HepG2 (cell line): ENCODE measurements at regions not wholly inside any gene's neighbourhood (a gene's known extent, or its start where the extent isn't known, plus 50 kb on each side); places are given as distances from the start of the nearest gene placed in this dataset.

Source experiments
- ATAC-seq: fragments of 200-7000 bp; cut with Tn5 transposase; 3 replicates; pipeline ENCODE4 v1.9.1; 2020; ENCODE audit warnings: mild to moderate bottlenecking, moderate library complexity
- BruUV-seq: library from RNA; stranded (reverse); fragments of 400-500 nt; replicated peaks from 2 replicates; lab custom pipeline; 2021; lab: Mats Ljungman, UMichigan
- CTCF ChIA-PET: fragments of 300-600 bp; formaldehyde crosslinking; extraction: SDS; loops from one replicate; lab custom pipeline; 2021; ENCODE audit warnings: low total read pairs, inconsistent platforms, low intra/inter-chr PET ratio; lab: Yijun Ruan, JAX
- POLR2A ChIA-PET: fragments of 350-600 bp; sonication (Branson Sonifier 250); formaldehyde crosslinking; loops from one replicate; lab custom pipeline; 2020; ENCODE audit warnings: antibody characterized with exemption, inconsistent platforms; lab: Yijun Ruan, JAX
- DNase-seq: peaks from one replicate; pipeline ENCODE4 v3.0.0-alpha.2; 2015; ENCODE audit warnings: low spot score
- FAIRE-seq: peaks from 3 replicates; lab custom pipeline; 2011; peaks lifted over from hg19 to GRCh38; lab: Jason Lieb, UNC
- H2AFZ ChIP-seq: one replicate; pipeline ENCODE4 v1.6.1; 2011; ENCODE audit warnings: low read length, inconsistent platforms
- H3K27ac ChIP-seq: fragments of 300-600 bp; 3 replicates; pipeline ENCODE4 v1.8.0; 2011; ENCODE audit warnings: mixed run types, mild to moderate bottlenecking, mixed read lengths, low read length, inconsistent platforms; ENCODE audit not compliant: insufficient read depth; ENCODE audit errors: extremely low read length
- H3K27me3 ChIP-seq, 2 experiments: fragments of 200-600 bp in 1 of 2; 2 replicates in 1 of 2; 3 replicates in 1 of 2; pipeline versions ENCODE4 v1.6.0 to v1.8.0; 2011; ENCODE audit warnings: low read length in 2 of 2, mild to moderate bottlenecking in 2 of 2, moderate library complexity in 2 of 2, inconsistent platforms in 1 of 2; ENCODE audit not compliant: insufficient read depth in 2 of 2, control insufficient read depth in 1 of 2
- H3K36me3 ChIP-seq, 2 experiments: fragments of 200-600 bp in 1 of 2; replicated peaks in 1 of 2; 2 replicates in 1 of 2; 3 replicates in 1 of 2; pipeline versions ENCODE4 v1.5.1 to v1.8.0; 2011; ENCODE audit warnings: low read length in 2 of 2, inconsistent platforms in 1 of 2; ENCODE audit not compliant: insufficient read depth in 2 of 2, control insufficient read depth in 1 of 2
- H3K4me1 ChIP-seq: 2 replicates; pipeline ENCODE4 v1.5.1; 2012; ENCODE audit warnings: low read length, inconsistent platforms; ENCODE audit not compliant: insufficient read depth
- H3K4me2 ChIP-seq: 2 replicates; pipeline ENCODE4 v1.6.0; 2011; ENCODE audit warnings: low read depth, low read length, inconsistent platforms
- H3K4me3 ChIP-seq, 3 experiments: fragments of 200-600 bp in 1 of 3; sonication (generic), shearing (Covaris generic) in 1 of 3; replicated peaks in 1 of 3; 2 replicates each; pipeline ENCODE4 v1.5.1; 2011 to 2016; ENCODE audit warnings: low read length in 3 of 3, inconsistent platforms in 2 of 3, low read depth in 2 of 3, mild to moderate bottlenecking in 2 of 3, control low read depth in 1 of 3, mixed read lengths in 1 of 3; ENCODE audit not compliant: insufficient read depth in 1 of 3
- H3K79me2 ChIP-seq: one replicate; pipeline ENCODE4 v1.6.1; 2011; ENCODE audit warnings: low read length, inconsistent platforms; ENCODE audit not compliant: insufficient read depth
- H3K9ac ChIP-seq: 2 replicates; pipeline ENCODE4 v1.6.0; 2011; ENCODE audit warnings: mild to moderate bottlenecking, low read depth, low read length, inconsistent platforms; ENCODE audit not compliant: insufficient read depth
- H3K9me3 ChIP-seq: 2 replicates; pipeline ENCODE4 v1.5.1; 2012; ENCODE audit warnings: mild to moderate bottlenecking, low read length
- H4K20me1 ChIP-seq: 2 replicates; pipeline ENCODE4 v1.6.0; 2011; ENCODE audit warnings: inconsistent platforms, mild to moderate bottlenecking, low read length, moderate library complexity; ENCODE audit not compliant: insufficient read depth
- HBP1 ChIP-seq: IDR thresholded peaks from 2 replicates; pipeline ENCODE4 v1.6.1; 2016; ENCODE audit warnings: low read depth, control low read depth
- MXD1 ChIP-seq: sonication (generic); formaldehyde crosslinking; IDR thresholded peaks from 2 replicates; pipeline ENCODE4 v1.4.0; 2020; ENCODE audit warnings: mild to moderate bottlenecking, missing genetic modification reagents
- PRDM4 ChIP-seq: sonication (generic); formaldehyde crosslinking; IDR thresholded peaks from 2 replicates; pipeline ENCODE4 v1.9.0; 2021; ENCODE audit warnings: missing genetic modification reagents, borderline replicate concordance
- REL ChIP-seq: sonication (generic); formaldehyde crosslinking; conservative IDR thresholded peaks from 2 replicates; pipeline ENCODE4 v1.8.0; 2022; ENCODE audit warnings: mild to moderate bottlenecking, missing genetic modification reagents, moderate library complexity
- SMYD3 ChIP-seq: sonication (generic); formaldehyde crosslinking; IDR thresholded peaks from 2 replicates; pipeline ENCODE4 v1.8.1; 2023; ENCODE audit warnings: mild to moderate bottlenecking, missing genetic modification reagents
- TCF12 ChIP-seq, 2 experiments: fragments of 450-650 bp in 1 of 2; sonication (generic) in 1 of 2; formaldehyde crosslinking in 1 of 2; IDR thresholded peaks; 2 replicates each; pipeline versions ENCODE4 v1.6.1 to v1.8.0; 2017 to 2022; ENCODE audit warnings: antibody characterized with exemption in 1 of 2, mild to moderate bottlenecking in 1 of 2, missing genetic modification reagents in 1 of 2, moderate library complexity in 1 of 2
- ZNF10 ChIP-seq: sonication (generic); formaldehyde crosslinking; IDR thresholded peaks from 2 replicates; pipeline ENCODE4 v1.4.0; 2020; ENCODE audit warnings: mild to moderate bottlenecking, low read depth, missing genetic modification reagents, borderline replicate concordance
- ZNF205 ChIP-seq: IDR thresholded peaks from 2 replicates; pipeline ENCODE4 v1.6.1; 2018; ENCODE audit warnings: missing biosample characterization, missing genetic modification reagents
- ZNF513 ChIP-seq: sonication (generic); formaldehyde crosslinking; conservative IDR thresholded peaks from 2 replicates; pipeline ENCODE4 v1.5.0; 2020; ENCODE audit warnings: missing genetic modification reagents
- WGBS: methylation state at CpG from one replicate; pipeline ENCODE4 v1.1.6; 2017; ENCODE audit warnings: low lambda C conversion rate; 5-methylcytosine and 5-hydroxymethylcytosine counted together
- in situ Hi-C: cut with HindIII; loops from 2 replicates; pipeline ENCODE4 v1.10.0; 2017; ENCODE audit warnings: low pct_unique_long_range_greater_than_20kb; ENCODE audit not compliant: extremely low pct_ligation_motif_present
- intact Hi-C: fragments of 100-400 bp; cut with micrococcal nuclease; formaldehyde crosslinking; loops from one replicate; pipeline ENCODE4 v1.10.0; 2022; ENCODE audit not compliant: unreplicated experiment

- BruUV-seq, result no TSS peak
- Histone ChIP-seq H2AFZ (no peak overlapping the region), H3K4me3 (no peak overlapping the region), H3K9me3 (no peaks in the 10 kb centered on the region), H3K79me2 (no peaks in the 10 kb centered on the region), H3K27ac (no peak overlapping the region)
- 2% methylated on average over 2 of the region's 2 CpGs for WGBS
- FAIRE-seq, result no peak
- no peak for TF ChIP-seq HBP1
- TF ChIP-seq ZNF205 (CRISPR knock-in tag), result no peak
- no peak for TF ChIP-seq PRDM4
- TF ChIP-seq SMYD3 (CRISPR knock-in tag), result no peak
- TF ChIP-seq TCF12 (IDR thresholded peaks at IDR 0.05), result no peak
- no peak for TF ChIP-seq TCF12 (CRISPR knock-in tag; IDR thresholded peaks at IDR 0.05)
- TF ChIP-seq ZNF10, result no peak
- TF ChIP-seq REL (CRISPR knock-in tag), result no peak
- TF ChIP-seq MXD1 (CRISPR knock-in tag), result no peak
- no peak for TF ChIP-seq ZNF513
- TF ChIP-seq, all 625 proteins: peak for 0
- Histone ChIP-seq H3K36me3 (no peaks in the 10 kb centered on the region), H3K4me1 (no peaks in the 10 kb centered on the region), H3K27me3 (no peaks in the 10 kb centered on the region), H3K4me2 (no peak overlapping the region), H3K9ac (no peak overlapping the region), H4K20me1 (no peaks in the 10 kb centered on the region)
- DNase-seq (no peak), ATAC-seq (no peak)
- POLR2A ChIA-PET, result no interaction called here
- in situ Hi-C loops (no loop called here), intact Hi-C loops (no loop called here)
- CTCF ChIA-PET, result no interaction called here
Measured at GRCh38 chr5:118070041-118070440, 918.3 kb downstream of the DTWD2 start.
